AG04450 (cell line): ENCODE measurements at regions not wholly inside any gene's neighbourhood (a gene's known extent, or its start where the extent isn't known, plus 50 kb on each side); places are given as distances from the start of the nearest gene placed in this dataset.

Experiments
- CTCF ChIA-PET: fragments of 300-600, 350-600 bp; formaldehyde crosslinking; extraction: SDS; loops from one replicate; lab custom pipeline; 2022; ENCODE audit warnings: antibody characterized with exemption, inconsistent platforms; lab: Charles Lee
- POLR2A ChIA-PET: fragments of 350-600 bp; formaldehyde crosslinking; extraction: SDS; loops from one replicate; lab custom pipeline; 2021; ENCODE audit warnings: antibody characterized with exemption, inconsistent platforms; lab: Yijun Ruan, JAX
- DNase-seq: peaks from one replicate; pipeline ENCODE4 v3.0.0-alpha.2; 2011; ENCODE audit warnings: low read depth, low spot score
- H3K27ac ChIP-seq: one replicate; pipeline ENCODE4 v1.5.1; 2012; ENCODE audit warnings: low read depth, low read length, control low read depth
- H3K27me3 ChIP-seq: one replicate; pipeline ENCODE4 v1.6.0; 2012; ENCODE audit warnings: low read length; ENCODE audit not compliant: control insufficient read depth, insufficient read depth
- H3K4me3 ChIP-seq: 2 replicates; pipeline ENCODE4 v1.5.1; 2011; ENCODE audit warnings: mild to moderate bottlenecking, low read depth, low read length, control low read depth
- H3K9me3 ChIP-seq: 2 replicates; pipeline ENCODE4 v1.5.1; 2012; ENCODE audit warnings: low read length; ENCODE audit not compliant: control insufficient read depth, insufficient read depth
- TF ChIP-seq, protein P1 (sequence below): IDR thresholded peaks from 2 replicates; pipeline ENCODE4 v1.5.1; 2011; ENCODE audit warnings: low read depth, low read length, control low read depth, inconsistent platforms

DNA sequence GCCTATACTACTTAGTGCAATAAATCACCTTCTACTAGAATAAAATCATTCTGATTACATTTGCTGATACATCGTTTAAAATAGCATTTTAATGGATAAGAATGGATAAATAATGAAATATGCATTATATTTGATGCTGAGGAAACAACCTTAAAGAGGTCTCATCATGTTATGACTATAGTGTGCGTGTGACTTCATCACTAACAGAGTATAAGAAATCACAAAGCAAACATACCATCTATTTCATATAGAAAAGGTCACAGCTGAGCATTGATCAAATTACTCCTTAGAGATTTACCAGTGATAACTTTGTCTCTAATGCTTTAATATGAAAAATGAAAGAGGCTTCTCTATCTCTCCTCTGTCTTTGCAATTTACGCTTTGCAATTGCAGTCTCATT is 1620.3 kb upstream of the SLC10A2 start:
- TF ChIP-seq, protein P1, sequence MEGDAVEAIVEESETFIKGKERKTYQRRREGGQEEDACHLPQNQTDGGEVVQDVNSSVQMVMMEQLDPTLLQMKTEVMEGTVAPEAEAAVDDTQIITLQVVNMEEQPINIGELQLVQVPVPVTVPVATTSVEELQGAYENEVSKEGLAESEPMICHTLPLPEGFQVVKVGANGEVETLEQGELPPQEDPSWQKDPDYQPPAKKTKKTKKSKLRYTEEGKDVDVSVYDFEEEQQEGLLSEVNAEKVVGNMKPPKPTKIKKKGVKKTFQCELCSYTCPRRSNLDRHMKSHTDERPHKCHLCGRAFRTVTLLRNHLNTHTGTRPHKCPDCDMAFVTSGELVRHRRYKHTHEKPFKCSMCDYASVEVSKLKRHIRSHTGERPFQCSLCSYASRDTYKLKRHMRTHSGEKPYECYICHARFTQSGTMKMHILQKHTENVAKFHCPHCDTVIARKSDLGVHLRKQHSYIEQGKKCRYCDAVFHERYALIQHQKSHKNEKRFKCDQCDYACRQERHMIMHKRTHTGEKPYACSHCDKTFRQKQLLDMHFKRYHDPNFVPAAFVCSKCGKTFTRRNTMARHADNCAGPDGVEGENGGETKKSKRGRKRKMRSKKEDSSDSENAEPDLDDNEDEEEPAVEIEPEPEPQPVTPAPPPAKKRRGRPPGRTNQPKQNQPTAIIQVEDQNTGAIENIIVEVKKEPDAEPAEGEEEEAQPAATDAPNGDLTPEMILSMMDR = no peak
- POLR2A ChIA-PET = no interaction called here
- no peak overlapping the region for H3K4me3 ChIP-seq
- H3K27me3 ChIP-seq = no peaks in the 10 kb centered on the region
- H3K9me3 ChIP-seq = no peaks in the 10 kb centered on the region
- DNase-seq = no peak
- CTCF ChIA-PET = no interaction called here
- H3K27ac ChIP-seq = no peak overlapping the region

DNA sequence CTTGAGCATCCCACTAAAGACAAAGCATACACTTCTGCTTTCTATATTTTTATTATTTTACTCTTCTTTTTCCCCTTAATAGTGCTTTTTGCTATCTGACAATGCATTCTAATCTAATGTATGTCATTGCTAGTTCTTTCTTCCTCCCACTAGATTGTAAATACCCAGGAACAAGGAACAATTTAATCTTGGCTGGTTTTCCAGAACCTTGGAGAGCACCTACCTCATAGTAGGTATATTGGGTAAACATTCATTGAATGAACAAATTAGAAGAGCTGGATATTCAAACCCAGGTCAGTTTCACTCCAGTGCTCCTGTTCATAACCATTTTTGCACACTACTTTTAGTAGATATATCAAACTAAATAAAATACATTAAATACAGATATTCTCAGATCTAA is 1617.6 kb upstream of the SLC10A2 start:
- no peak for DNase-seq
- H3K27me3 ChIP-seq = no peaks in the 10 kb centered on the region
- no peak overlapping the region for H3K4me3 ChIP-seq
- ChIA-PET POLR2A (no interaction called here), CTCF (no interaction called here)
- TF ChIP-seq, protein P1 = no peak
- no peaks in the 10 kb centered on the region for H3K9me3 ChIP-seq
- H3K27ac ChIP-seq = no peak overlapping the region

DNA sequence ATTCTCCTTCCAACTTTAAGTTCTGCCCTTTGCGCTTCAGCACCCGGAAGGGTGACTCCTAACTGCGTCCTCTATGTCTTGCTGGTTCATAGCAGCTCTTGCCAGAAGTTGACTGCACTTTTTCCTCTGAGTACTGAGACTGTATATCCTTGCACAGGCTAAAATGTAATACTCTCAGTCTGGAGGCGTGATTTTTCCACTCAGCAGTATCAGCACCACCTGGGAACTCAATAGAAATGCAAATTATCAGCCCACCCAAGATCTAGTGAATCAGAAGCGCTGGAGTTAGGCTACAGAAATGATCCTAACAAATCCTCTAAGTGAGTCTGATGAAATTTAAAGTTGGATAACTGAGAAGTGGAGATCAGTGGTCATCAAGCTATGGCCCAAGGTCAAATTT is 1611.9 kb upstream of the SLC10A2 start:
- CTCF ChIA-PET = no interaction called here
- TF ChIP-seq, protein P1 = no peak
- H3K9me3 ChIP-seq = no peaks in the 10 kb centered on the region
- POLR2A ChIA-PET = no interaction called here
- H3K4me3 ChIP-seq = no peak overlapping the region
- H3K27ac ChIP-seq = no peak overlapping the region
- no peaks in the 10 kb centered on the region for H3K27me3 ChIP-seq
- DNase-seq = no peak

DNA sequence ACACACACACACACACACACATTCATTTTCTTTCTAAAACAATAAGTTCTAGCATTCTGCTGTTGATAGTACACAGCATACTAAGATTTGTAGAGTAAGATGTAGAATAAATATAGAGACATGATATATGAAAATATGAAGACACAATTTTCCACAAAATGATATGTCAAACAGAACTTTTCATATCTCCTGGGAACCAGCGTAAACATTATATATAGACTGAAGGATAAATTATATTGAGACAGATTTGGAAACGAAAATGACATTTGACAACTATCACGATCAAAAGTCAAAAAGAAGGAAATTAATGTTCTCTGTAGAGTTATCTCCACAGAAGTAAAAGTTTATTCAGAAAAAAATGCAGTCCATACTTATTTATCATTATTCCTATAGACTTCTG is 1605.7 kb upstream of the SLC10A2 start:
- Histone ChIP-seq H3K27me3 (no peaks in the 10 kb centered on the region), H3K9me3 (no peaks in the 10 kb centered on the region), H3K27ac (no peak overlapping the region), H3K4me3 (no peak overlapping the region)
- DNase-seq = no peak
- ChIA-PET CTCF (no interaction called here), POLR2A (no interaction called here)
- TF ChIP-seq, protein P1 = no peak

DNA sequence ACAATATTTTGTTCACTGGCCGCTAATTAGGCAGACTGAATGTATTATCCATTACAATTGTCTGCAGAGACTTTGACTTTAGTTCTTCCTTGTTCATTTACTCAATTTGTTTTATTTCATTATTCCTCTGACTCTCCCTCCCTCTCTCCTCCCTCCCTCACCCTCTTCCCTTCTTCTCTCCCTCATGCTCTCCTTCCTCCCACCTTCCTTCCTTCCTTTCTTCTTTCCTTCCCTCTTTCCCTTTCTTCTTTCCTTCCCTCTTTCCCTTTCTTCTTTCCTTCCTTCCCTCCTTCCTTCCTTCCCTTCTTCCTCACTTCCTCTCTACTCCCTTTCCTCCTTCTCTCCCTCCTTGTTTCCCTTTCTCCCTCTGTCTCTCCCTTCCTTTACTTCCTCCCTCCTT is 1591.0 kb upstream of the SLC10A2 start:
- Histone ChIP-seq H3K27me3 (no peaks in the 10 kb centered on the region), H3K27ac (no peak overlapping the region), H3K4me3 (no peak overlapping the region), H3K9me3 (no peaks in the 10 kb centered on the region)
- TF ChIP-seq, protein P1 = no peak
- ChIA-PET CTCF (no interaction called here), POLR2A (no interaction called here)
- no peak for DNase-seq
